Mesodermal cell (in vitro differentiated cells): ENCODE measurements at regions not wholly inside any gene's neighbourhood (a gene's known extent, or its start where the extent isn't known, plus 50 kb on each side); places are given as distances from the start of the nearest gene placed in this dataset.

ENCODE experiments used
- H3K27ac ChIP-seq: 2 replicates; pipeline ENCODE4 v1.7.0; 2013; ENCODE audit warnings: mild to moderate bottlenecking, low read depth, low read length, moderate library complexity; ENCODE audit not compliant: severe bottlenecking
- H3K36me3 ChIP-seq: 2 replicates; pipeline ENCODE4 v1.7.1; 2013; ENCODE audit warnings: mild to moderate bottlenecking, low read length, moderate library complexity; ENCODE audit not compliant: control insufficient read depth, insufficient read depth
- H3K4me1 ChIP-seq: one replicate; pipeline ENCODE4 v1.7.1; 2013; ENCODE audit warnings: mild to moderate bottlenecking, low read length; ENCODE audit not compliant: insufficient read depth, control insufficient read depth, poor library complexity, severe bottlenecking
- H3K4me3 ChIP-seq: 2 replicates; pipeline ENCODE4 v1.7.0; 2013; ENCODE audit warnings: low read length, control low read depth, mild to moderate bottlenecking; ENCODE audit not compliant: insufficient read depth, poor library complexity, severe bottlenecking; ENCODE audit errors: extremely low read depth
- H3K9me3 ChIP-seq: 2 replicates; pipeline ENCODE4 v1.7.1; 2013; ENCODE audit warnings: mild to moderate bottlenecking, low read length, moderate library complexity; ENCODE audit not compliant: control insufficient read depth
- whole genome bisulfite sequencing, 2 experiments: methylation state at CpG; one replicate each; pipeline ENCODE4 v1.1.5; 2013; ENCODE audit warnings: missing lambda C conversion rate in 2 of 2; ENCODE audit not compliant: insufficient coverage in 2 of 2; 5-methylcytosine and 5-hydroxymethylcytosine counted together

- H3K4me1 ChIP-seq: no peaks in the 10 kb centered on the region
- H3K4me3 ChIP-seq: no peak overlapping the region
- H3K27ac ChIP-seq: no peak overlapping the region
- no peaks in the 10 kb centered on the region for H3K36me3 ChIP-seq
- H3K9me3 ChIP-seq: no peaks in the 10 kb centered on the region
- WGBS, 2 experiments: 80 to 92% methylated on average over 1 to 3 of the region's 5 CpGs
Observed at GRCh38 chr14:48127674-48128073, 452.3 kb upstream of the MDGA2 start.

- no peak overlapping the region for H3K4me3 ChIP-seq
- H3K4me1 ChIP-seq: no peaks in the 10 kb centered on the region
- no peak overlapping the region for H3K27ac ChIP-seq
- 39 to 44% methylated on average over 4 of the region's 4 CpGs for WGBS, 2 experiments
- H3K9me3 ChIP-seq: no peaks in the 10 kb centered on the region
- no peaks in the 10 kb centered on the region for H3K36me3 ChIP-seq
Observed at GRCh38 chr14:48125654-48126053, 450.2 kb upstream of the MDGA2 start.

GRCh38 chr14:48113713-48114112, 438.3 kb upstream of the MDGA2 start:
- H3K4me3 ChIP-seq: no peak overlapping the region
- WGBS, 2 experiments: 100% methylated on average over 1 of the region's 6 CpGs

GRCh38 chr14:48111151-48111550, 435.7 kb upstream of the MDGA2 start:
- WGBS, 2 experiments: 80 to 94% methylated on average over 1 to 2 of the region's 3 CpGs
- H3K4me1 ChIP-seq: no peaks in the 10 kb centered on the region
- no peak overlapping the region for H3K4me3 ChIP-seq
- H3K36me3 ChIP-seq: no peaks in the 10 kb centered on the region
- H3K9me3 ChIP-seq: no peaks in the 10 kb centered on the region
- H3K27ac ChIP-seq: no peak overlapping the region

More at GRCh38 chr14:48113713-48114112, 438.3 kb upstream of the MDGA2 start:
- no peaks in the 10 kb centered on the region for H3K4me1 ChIP-seq
- no peaks in the 10 kb centered on the region for H3K9me3 ChIP-seq
- no peak overlapping the region for H3K27ac ChIP-seq
- no peaks in the 10 kb centered on the region for H3K36me3 ChIP-seq

- H3K9me3 ChIP-seq: no peaks in the 10 kb centered on the region
- no peaks in the 10 kb centered on the region for H3K36me3 ChIP-seq
- no peak overlapping the region for H3K27ac ChIP-seq
- H3K4me3 ChIP-seq: no peak overlapping the region
- H3K4me1 ChIP-seq: no peaks in the 10 kb centered on the region
- WGBS, 2 experiments: 100% methylated on average over 1 of the region's 1 CpG; no CpG with 5 or more reads in 1 of the 2 experiments
Observed at GRCh38 chr14:48107646-48108045, 432.2 kb upstream of the MDGA2 start.

GRCh38 chr14:48096897-48097296, 421.5 kb upstream of the MDGA2 start:
- Histone ChIP-seq H3K36me3 (no peaks in the 10 kb centered on the region), H3K4me1 (no peaks in the 10 kb centered on the region), H3K27ac (no peak overlapping the region), H3K9me3 (no peaks in the 10 kb centered on the region), H3K4me3 (no peak overlapping the region)
- WGBS, 2 experiments: 80 to 94% methylated on average over 1 to 2 of the region's 2 CpGs

- no peak overlapping the region for H3K27ac ChIP-seq
- H3K9me3 ChIP-seq: no peaks in the 10 kb centered on the region
- H3K36me3 ChIP-seq: no peaks in the 10 kb centered on the region
- no peaks in the 10 kb centered on the region for H3K4me1 ChIP-seq
- no peak overlapping the region for H3K4me3 ChIP-seq
- 100% methylated on average over 1 of the region's 1 CpG for WGBS, 2 experiments
Observed at GRCh38 chr14:48086516-48086915, 411.1 kb upstream of the MDGA2 start.

- no peak overlapping the region for H3K27ac ChIP-seq
- H3K4me1 ChIP-seq: no peaks in the 10 kb centered on the region
- no peaks in the 10 kb centered on the region for H3K36me3 ChIP-seq
- WGBS, 2 experiments: 70 to 90% methylated on average over 1 of the region's 1 CpG
- H3K4me3 ChIP-seq: no peak overlapping the region
- H3K9me3 ChIP-seq: no peaks in the 10 kb centered on the region
Observed at GRCh38 chr14:48075487-48075886, 400.1 kb upstream of the MDGA2 start.

- no peaks in the 10 kb centered on the region for H3K4me1 ChIP-seq
- no peaks in the 10 kb centered on the region for H3K36me3 ChIP-seq
- H3K27ac ChIP-seq: no peak overlapping the region
- 55 to 75% methylated on average over 1 of the region's 1 CpG for WGBS, 2 experiments
- no peaks in the 10 kb centered on the region for H3K9me3 ChIP-seq
- H3K4me3 ChIP-seq: no peak overlapping the region
Observed at GRCh38 chr14:48052973-48053372, 377.6 kb upstream of the MDGA2 start.

- Histone ChIP-seq H3K27ac (no peak overlapping the region), H3K4me1 (no peaks in the 10 kb centered on the region), H3K4me3 (no peak overlapping the region), H3K9me3 (no peaks in the 10 kb centered on the region), H3K36me3 (no peaks in the 10 kb centered on the region)
- 92% methylated on average over 7 to 8 of the region's 8 CpGs for WGBS, 2 experiments
Observed at GRCh38 chr14:48035836-48036235, 360.4 kb upstream of the MDGA2 start.

GRCh38 chr14:48027115-48027514, 351.7 kb upstream of the MDGA2 start:
- Histone ChIP-seq H3K9me3 (no peaks in the 10 kb centered on the region), H3K4me3 (no peak overlapping the region), H3K36me3 (no peaks in the 10 kb centered on the region), H3K4me1 (no peaks in the 10 kb centered on the region), H3K27ac (no peak overlapping the region)
- 80 to 100% methylated on average over 1 of the region's 2 CpGs for WGBS, 2 experiments
